ENCODE measurements at regions not wholly inside any gene's neighbourhood (a gene's known extent, or its start where the extent isn't known, plus 50 kb on each side); places are given as distances from the start of the nearest gene placed in this dataset.

GRCh38 chr13:72462726-72463125 lies 264.7 kb downstream of the MZT1 start:
- CTCF ChIA-PET = interaction anchor here (1.2 to 2.0 kb wide), 2 partner anchors 10 to 12 kb away, joined by 5 read pairs; no protein-coding TSS in a partner anchor
- no peak for DNase-seq

More at GRCh38 chr13:72462726-72463125, 264.7 kb downstream of the MZT1 start:
- H3K27ac ChIP-seq (ENCODE audit: low read depth in 2 of 2, low read length in 1 of 2) = no peak overlapping the region
- no peaks in the 10 kb centered on the region for H3K27me3 ChIP-seq (ENCODE audit: insufficient read depth)
- TF ChIP-seq MAX (IDR thresholded peaks at IDR 0.05; ENCODE audit: low read depth) = no peak
- TF ChIP-seq JUND (IDR thresholded peaks at IDR 0.05) = no peak
- no peak for TF ChIP-seq FOXM1 (IDR thresholded peaks at IDR 0.05; ENCODE audit: low read depth)
- no peak for TF ChIP-seq YY1 (IDR thresholded peaks at IDR 0.05; ENCODE audit: low read depth)
- TF ChIP-seq, protein P1, sequence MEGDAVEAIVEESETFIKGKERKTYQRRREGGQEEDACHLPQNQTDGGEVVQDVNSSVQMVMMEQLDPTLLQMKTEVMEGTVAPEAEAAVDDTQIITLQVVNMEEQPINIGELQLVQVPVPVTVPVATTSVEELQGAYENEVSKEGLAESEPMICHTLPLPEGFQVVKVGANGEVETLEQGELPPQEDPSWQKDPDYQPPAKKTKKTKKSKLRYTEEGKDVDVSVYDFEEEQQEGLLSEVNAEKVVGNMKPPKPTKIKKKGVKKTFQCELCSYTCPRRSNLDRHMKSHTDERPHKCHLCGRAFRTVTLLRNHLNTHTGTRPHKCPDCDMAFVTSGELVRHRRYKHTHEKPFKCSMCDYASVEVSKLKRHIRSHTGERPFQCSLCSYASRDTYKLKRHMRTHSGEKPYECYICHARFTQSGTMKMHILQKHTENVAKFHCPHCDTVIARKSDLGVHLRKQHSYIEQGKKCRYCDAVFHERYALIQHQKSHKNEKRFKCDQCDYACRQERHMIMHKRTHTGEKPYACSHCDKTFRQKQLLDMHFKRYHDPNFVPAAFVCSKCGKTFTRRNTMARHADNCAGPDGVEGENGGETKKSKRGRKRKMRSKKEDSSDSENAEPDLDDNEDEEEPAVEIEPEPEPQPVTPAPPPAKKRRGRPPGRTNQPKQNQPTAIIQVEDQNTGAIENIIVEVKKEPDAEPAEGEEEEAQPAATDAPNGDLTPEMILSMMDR (IDR thresholded peaks at IDR 0.05) = no peak
- no peak for TF ChIP-seq ELF1 (IDR thresholded peaks at IDR 0.05)
- TF ChIP-seq, protein P2, sequence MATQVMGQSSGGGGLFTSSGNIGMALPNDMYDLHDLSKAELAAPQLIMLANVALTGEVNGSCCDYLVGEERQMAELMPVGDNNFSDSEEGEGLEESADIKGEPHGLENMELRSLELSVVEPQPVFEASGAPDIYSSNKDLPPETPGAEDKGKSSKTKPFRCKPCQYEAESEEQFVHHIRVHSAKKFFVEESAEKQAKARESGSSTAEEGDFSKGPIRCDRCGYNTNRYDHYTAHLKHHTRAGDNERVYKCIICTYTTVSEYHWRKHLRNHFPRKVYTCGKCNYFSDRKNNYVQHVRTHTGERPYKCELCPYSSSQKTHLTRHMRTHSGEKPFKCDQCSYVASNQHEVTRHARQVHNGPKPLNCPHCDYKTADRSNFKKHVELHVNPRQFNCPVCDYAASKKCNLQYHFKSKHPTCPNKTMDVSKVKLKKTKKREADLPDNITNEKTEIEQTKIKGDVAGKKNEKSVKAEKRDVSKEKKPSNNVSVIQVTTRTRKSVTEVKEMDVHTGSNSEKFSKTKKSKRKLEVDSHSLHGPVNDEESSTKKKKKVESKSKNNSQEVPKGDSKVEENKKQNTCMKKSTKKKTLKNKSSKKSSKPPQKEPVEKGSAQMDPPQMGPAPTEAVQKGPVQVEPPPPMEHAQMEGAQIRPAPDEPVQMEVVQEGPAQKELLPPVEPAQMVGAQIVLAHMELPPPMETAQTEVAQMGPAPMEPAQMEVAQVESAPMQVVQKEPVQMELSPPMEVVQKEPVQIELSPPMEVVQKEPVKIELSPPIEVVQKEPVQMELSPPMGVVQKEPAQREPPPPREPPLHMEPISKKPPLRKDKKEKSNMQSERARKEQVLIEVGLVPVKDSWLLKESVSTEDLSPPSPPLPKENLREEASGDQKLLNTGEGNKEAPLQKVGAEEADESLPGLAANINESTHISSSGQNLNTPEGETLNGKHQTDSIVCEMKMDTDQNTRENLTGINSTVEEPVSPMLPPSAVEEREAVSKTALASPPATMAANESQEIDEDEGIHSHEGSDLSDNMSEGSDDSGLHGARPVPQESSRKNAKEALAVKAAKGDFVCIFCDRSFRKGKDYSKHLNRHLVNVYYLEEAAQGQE (IDR thresholded peaks at IDR 0.05; ENCODE audit: low read depth, low read length) = no peak
- TF ChIP-seq NFIC (IDR thresholded peaks at IDR 0.05; ENCODE audit: borderline replicate concordance) = no peak
- TF ChIP-seq FOXJ3 (CRISPR knock-in tag; IDR thresholded peaks at IDR 0.05) = no peak
- no peak for TF ChIP-seq CHD2 (IDR thresholded peaks at IDR 0.05; ENCODE audit: low read length, partially characterized antibody)
- no peak for TF ChIP-seq NRF1 (IDR thresholded peaks at IDR 0.05; ENCODE audit: low read depth, low read length)
- TF ChIP-seq, protein P3, sequence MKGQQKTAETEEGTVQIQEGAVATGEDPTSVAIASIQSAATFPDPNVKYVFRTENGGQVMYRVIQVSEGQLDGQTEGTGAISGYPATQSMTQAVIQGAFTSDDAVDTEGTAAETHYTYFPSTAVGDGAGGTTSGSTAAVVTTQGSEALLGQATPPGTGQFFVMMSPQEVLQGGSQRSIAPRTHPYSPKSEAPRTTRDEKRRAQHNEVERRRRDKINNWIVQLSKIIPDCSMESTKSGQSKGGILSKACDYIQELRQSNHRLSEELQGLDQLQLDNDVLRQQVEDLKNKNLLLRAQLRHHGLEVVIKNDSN (IDR thresholded peaks at IDR 0.05; ENCODE audit: borderline replicate concordance, low read depth) = no peak
- TF ChIP-seq, protein P4, sequence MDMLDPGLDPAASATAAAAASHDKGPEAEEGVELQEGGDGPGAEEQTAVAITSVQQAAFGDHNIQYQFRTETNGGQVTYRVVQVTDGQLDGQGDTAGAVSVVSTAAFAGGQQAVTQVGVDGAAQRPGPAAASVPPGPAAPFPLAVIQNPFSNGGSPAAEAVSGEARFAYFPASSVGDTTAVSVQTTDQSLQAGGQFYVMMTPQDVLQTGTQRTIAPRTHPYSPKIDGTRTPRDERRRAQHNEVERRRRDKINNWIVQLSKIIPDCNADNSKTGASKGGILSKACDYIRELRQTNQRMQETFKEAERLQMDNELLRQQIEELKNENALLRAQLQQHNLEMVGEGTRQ (IDR thresholded peaks at IDR 0.05; ENCODE audit: borderline replicate concordance, low read depth, low read length) = no peak
- TF ChIP-seq IRF3 (IDR thresholded peaks at IDR 0.05; ENCODE audit: low read depth, low read length) = no peak
- TF ChIP-seq MXI1 (IDR thresholded peaks at IDR 0.05; ENCODE audit: low read depth, low read length) = no peak
- TF ChIP-seq RFX5 (IDR thresholded peaks at IDR 0.05; ENCODE audit: low read length) = no peak
- no peak for TF ChIP-seq SIN3A (IDR thresholded peaks at IDR 0.05; ENCODE audit: borderline replicate concordance, low read depth, low read length)
- TF ChIP-seq FOSL2 (IDR thresholded peaks at IDR 0.05; ENCODE audit: borderline replicate concordance, low read depth) = no peak
- no peak for TF ChIP-seq TCF12 (IDR thresholded peaks at IDR 0.05)
- no peak overlapping the region for H3K4me3 ChIP-seq (ENCODE audit: low read depth in 2 of 2, low read length in 1 of 2)
- H3K4me1 ChIP-seq (ENCODE audit: control insufficient read depth in 1 of 2, insufficient read depth in 2 of 2, low read depth in 1 of 2, low read length in 1 of 2) = peaks cover 0 to 2% of the 10 kb centered on the region in 2 experiments; a peak in 1 of 4 replicates
- no peaks in the 10 kb centered on the region for H3K79me2 ChIP-seq (ENCODE audit: insufficient read depth)
- H4K20me1 ChIP-seq (ENCODE audit: insufficient read depth) = no peaks in the 10 kb centered on the region
- no peaks in the 10 kb centered on the region for H3K9me3 ChIP-seq
- no peaks in the 10 kb centered on the region for H3F3A ChIP-seq (replicated peaks; ENCODE audit: insufficient read depth)
- no peaks in the 10 kb centered on the region for H3K36me3 ChIP-seq (replicated peaks in 1 of 2; ENCODE audit: control insufficient read depth in 1 of 2, insufficient read depth in 2 of 2, low read length in 1 of 2)
- H3K4me2 ChIP-seq = no peak overlapping the region
- no peaks in the 10 kb centered on the region for H3K9me2 ChIP-seq
- H3K9ac ChIP-seq = no peak overlapping the region
- POLR2A ChIA-PET = no interaction called here
- no peak overlapping the region for H2AFZ ChIP-seq (ENCODE audit: low read depth)

Measured in SK-N-SH (cell line).